ENCODE measurements at regions not wholly inside any gene's neighbourhood (a gene's known extent, or its start where the extent isn't known, plus 50 kb on each side); places are given as distances from the start of the nearest gene placed in this dataset.
"Not testable (repeated sequence)": the region's sequence is repeated elsewhere in the genome, so short reads cannot be mapped to it uniquely, and the experiment has no call there.

GRCh38 chr5:52255308-52255707, 532.4 kb upstream of the ITGA1 start:
- H3K27ac Mint-ChIP-seq: no peak overlapping the region
- no peak overlapping the region for H3K4me3 Mint-ChIP-seq
- no peaks in the 10 kb centered on the region for H3K27me3 Mint-ChIP-seq
- H3K9me3 Mint-ChIP-seq: no peaks in the 10 kb centered on the region
- H3K4me1 Mint-ChIP-seq (ENCODE audit: low read depth): no peaks in the 10 kb centered on the region
- no peak for DNase-seq
- no peaks in the 10 kb centered on the region for H3K36me3 Mint-ChIP-seq (ENCODE audit: low read depth)

- Mint-ChIP-seq H3K27me3 (no peaks in the 10 kb centered on the region), H3K9me3 (peaks cover 3% of the 10 kb centered on the region), H3K4me1 (ENCODE audit: low read depth) (no peaks in the 10 kb centered on the region), H3K36me3 (ENCODE audit: low read depth) (no peaks in the 10 kb centered on the region), H3K4me3 (no peak overlapping the region), H3K27ac (no peak overlapping the region)
- DNase-seq: no peak
Measured at GRCh38 chr5:52262844-52263243, 524.9 kb upstream of the ITGA1 start.

- no peaks in the 10 kb centered on the region for H3K36me3 Mint-ChIP-seq (ENCODE audit: low read depth)
- no peaks in the 10 kb centered on the region for H3K9me3 Mint-ChIP-seq
- H3K27ac Mint-ChIP-seq: no peak overlapping the region
- H3K4me3 Mint-ChIP-seq: no peak overlapping the region
- no peak for DNase-seq
- H3K27me3 Mint-ChIP-seq: no peaks in the 10 kb centered on the region
- H3K4me1 Mint-ChIP-seq (ENCODE audit: low read depth): no peaks in the 10 kb centered on the region
Measured at GRCh38 chr5:52269401-52269800, 518.3 kb upstream of the ITGA1 start.

DNA sequence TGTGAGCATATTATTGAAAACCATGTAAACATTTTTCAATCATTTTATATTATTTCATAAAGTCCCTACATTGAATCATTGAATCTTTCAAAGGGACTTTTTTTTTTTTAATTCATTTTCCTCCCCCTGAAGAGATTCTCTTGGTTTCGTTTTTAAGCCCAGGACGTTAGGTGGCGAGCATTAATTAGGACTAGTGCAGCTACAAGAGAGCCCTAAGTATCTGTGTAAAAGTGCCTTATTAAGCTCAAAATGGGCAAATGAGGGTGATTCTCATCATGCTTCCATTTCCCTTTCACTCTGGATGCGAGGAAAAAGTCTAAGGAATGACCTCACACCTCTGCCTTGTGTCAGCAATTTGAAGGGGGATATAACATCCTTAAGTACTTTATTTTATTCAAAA, 517.9 kb upstream of the ITGA1 start:
- DNase-seq: no peak
- no peaks in the 10 kb centered on the region for H3K27me3 Mint-ChIP-seq
- no peak overlapping the region for H3K4me3 Mint-ChIP-seq
- no peaks in the 10 kb centered on the region for H3K4me1 Mint-ChIP-seq (ENCODE audit: low read depth)
- no peaks in the 10 kb centered on the region for H3K9me3 Mint-ChIP-seq
- no peak overlapping the region for H3K27ac Mint-ChIP-seq
- H3K36me3 Mint-ChIP-seq (ENCODE audit: low read depth): no peaks in the 10 kb centered on the region

- Mint-ChIP-seq H3K9me3 (no peaks in the 10 kb centered on the region), H3K36me3 (ENCODE audit: low read depth) (no peaks in the 10 kb centered on the region), H3K27me3 (no peaks in the 10 kb centered on the region), H3K4me3 (no peak overlapping the region), H3K4me1 (ENCODE audit: low read depth) (no peaks in the 10 kb centered on the region), H3K27ac (no peak overlapping the region)
- DNase-seq: no peak
Measured at GRCh38 chr5:52275639-52276038, 512.1 kb upstream of the ITGA1 start.

- Mint-ChIP-seq H3K36me3 (ENCODE audit: low read depth) (no peaks in the 10 kb centered on the region), H3K4me3 (no peak overlapping the region), H3K4me1 (ENCODE audit: low read depth) (no peaks in the 10 kb centered on the region), H3K27me3 (no peaks in the 10 kb centered on the region), H3K27ac (no peak overlapping the region), H3K9me3 (peaks cover 4% of the 10 kb centered on the region)
- DNase-seq: no peak
Measured at GRCh38 chr5:52277101-52277500, 510.6 kb upstream of the ITGA1 start.

GRCh38 chr5:52282647-52283046, 505.1 kb upstream of the ITGA1 start:
- peaks cover 4% of the 10 kb centered on the region for H3K9me3 Mint-ChIP-seq
- H3K4me3 Mint-ChIP-seq: no peak overlapping the region
- DNase-seq: no peak
- H3K27me3 Mint-ChIP-seq: no peaks in the 10 kb centered on the region
- H3K36me3 Mint-ChIP-seq (ENCODE audit: low read depth): no peaks in the 10 kb centered on the region
- H3K4me1 Mint-ChIP-seq (ENCODE audit: low read depth): no peaks in the 10 kb centered on the region
- H3K27ac Mint-ChIP-seq: no peak overlapping the region

DNA sequence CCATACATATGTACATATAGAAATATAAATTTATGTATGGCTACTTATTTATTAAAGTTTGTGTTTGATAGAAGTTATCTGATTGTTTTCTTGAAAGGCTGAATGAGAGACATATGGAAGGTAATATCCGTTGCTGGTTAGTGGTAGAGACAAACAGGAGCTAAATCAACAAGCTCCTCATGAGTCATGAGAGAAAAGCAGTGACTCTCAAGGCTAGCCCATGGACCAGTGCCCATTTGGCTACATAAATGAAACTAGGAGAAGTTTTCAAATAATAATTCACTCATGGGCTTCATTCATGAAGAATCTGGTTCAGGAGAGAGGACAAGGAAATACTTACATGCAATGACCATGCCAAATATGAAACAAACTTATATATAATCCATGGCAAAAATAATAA, 504.5 kb upstream of the ITGA1 start:
- H3K27ac Mint-ChIP-seq: no peak overlapping the region
- no peaks in the 10 kb centered on the region for H3K4me1 Mint-ChIP-seq (ENCODE audit: low read depth)
- peaks cover 4% of the 10 kb centered on the region for H3K9me3 Mint-ChIP-seq
- no peak for DNase-seq
- H3K36me3 Mint-ChIP-seq (ENCODE audit: low read depth): no peaks in the 10 kb centered on the region
- H3K4me3 Mint-ChIP-seq: no peak overlapping the region
- no peaks in the 10 kb centered on the region for H3K27me3 Mint-ChIP-seq

DNA sequence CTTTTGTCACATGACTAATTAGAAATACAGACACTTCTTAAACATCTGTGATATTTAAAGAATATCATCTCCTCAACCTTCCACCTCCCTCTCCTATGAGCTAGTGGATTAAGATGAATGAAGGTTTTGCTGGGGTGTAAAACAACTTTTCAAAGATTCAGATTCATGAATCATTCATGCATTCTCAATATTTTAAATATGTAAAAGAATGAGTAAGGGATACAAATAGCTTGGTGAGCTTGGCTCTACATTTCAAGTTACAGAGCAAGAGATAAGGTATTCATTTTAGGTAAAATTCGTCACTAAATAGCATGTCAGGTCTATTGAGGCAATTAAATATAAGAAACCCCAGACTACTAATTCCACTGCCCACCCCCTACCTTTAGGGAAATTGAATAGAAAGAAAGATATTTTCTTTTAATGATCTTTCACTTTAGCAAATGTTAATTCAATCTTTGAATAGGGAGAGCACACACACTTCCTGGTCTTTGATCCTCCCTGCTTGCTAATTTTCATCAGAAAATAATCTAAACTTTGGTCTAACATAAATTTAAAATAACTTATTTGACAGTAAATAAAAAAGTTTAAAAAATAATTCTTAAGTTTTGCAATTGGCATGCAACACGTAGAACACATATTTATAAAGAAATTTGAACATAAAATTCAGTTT, 486.9 kb upstream of the ITGA1 start:
- Mint-ChIP-seq H3K9me3 (peaks cover 22% of the 10 kb centered on the region), H3K27ac (no peak overlapping the region), H3K4me3 (no peak overlapping the region), H3K36me3 (ENCODE audit: low read depth) (no peaks in the 10 kb centered on the region), H3K27me3 (no peaks in the 10 kb centered on the region), H3K4me1 (ENCODE audit: low read depth) (no peaks in the 10 kb centered on the region)
- no peak for DNase-seq

GRCh38 chr5:52304816-52305215, 482.9 kb upstream of the ITGA1 start:
- peaks cover 33% of the 10 kb centered on the region for H3K9me3 Mint-ChIP-seq
- not testable (repeated sequence) for H3K27me3 Mint-ChIP-seq; H3K4me3 Mint-ChIP-seq; DNase-seq; H3K27ac Mint-ChIP-seq; H3K4me1 Mint-ChIP-seq (ENCODE audit: low read depth); H3K36me3 Mint-ChIP-seq (ENCODE audit: low read depth)

DNA sequence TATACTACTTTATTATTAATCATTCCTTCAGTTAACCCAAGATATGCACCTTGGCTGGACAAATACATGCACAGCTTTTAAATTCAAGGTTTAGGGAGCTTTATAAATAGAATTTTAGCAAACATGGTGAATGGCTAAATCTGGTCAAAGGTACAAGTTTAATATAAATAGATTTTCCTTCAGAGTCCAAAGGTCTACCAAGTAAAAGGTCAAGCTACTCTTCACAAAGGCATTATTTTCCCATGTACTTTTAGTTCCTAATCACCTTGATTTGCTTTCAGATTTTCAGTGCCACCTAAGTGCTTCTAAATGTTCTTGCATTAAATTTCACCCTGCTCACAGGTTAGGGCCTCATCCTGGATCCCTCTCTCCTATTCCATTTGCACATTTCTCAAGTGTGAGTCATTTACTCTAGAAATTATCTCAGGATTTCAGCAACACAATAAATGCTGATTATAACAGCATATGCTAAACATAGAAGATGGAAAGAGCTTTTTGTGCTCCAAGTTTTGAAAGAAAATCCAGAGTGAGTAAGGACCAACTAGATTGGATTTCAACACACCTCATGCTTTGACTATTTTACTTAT, 459.4 kb upstream of the ITGA1 start:
- H3K4me3 Mint-ChIP-seq: no peak overlapping the region
- H3K27me3 Mint-ChIP-seq: no peaks in the 10 kb centered on the region
- peaks cover 3% of the 10 kb centered on the region for H3K9me3 Mint-ChIP-seq
- DNase-seq: no peak
- H3K4me1 Mint-ChIP-seq (ENCODE audit: low read depth): no peaks in the 10 kb centered on the region
- no peaks in the 10 kb centered on the region for H3K36me3 Mint-ChIP-seq (ENCODE audit: low read depth)
- H3K27ac Mint-ChIP-seq: no peak overlapping the region

- no peaks in the 10 kb centered on the region for H3K36me3 Mint-ChIP-seq (ENCODE audit: low read depth)
- no peak overlapping the region for H3K27ac Mint-ChIP-seq
- no peaks in the 10 kb centered on the region for H3K27me3 Mint-ChIP-seq
- DNase-seq: no peak
- no peaks in the 10 kb centered on the region for H3K4me1 Mint-ChIP-seq (ENCODE audit: low read depth)
- peaks cover 3% of the 10 kb centered on the region for H3K9me3 Mint-ChIP-seq
- no peak overlapping the region for H3K4me3 Mint-ChIP-seq
Measured at GRCh38 chr5:52331725-52332124, 456.0 kb upstream of the ITGA1 start.

DNA sequence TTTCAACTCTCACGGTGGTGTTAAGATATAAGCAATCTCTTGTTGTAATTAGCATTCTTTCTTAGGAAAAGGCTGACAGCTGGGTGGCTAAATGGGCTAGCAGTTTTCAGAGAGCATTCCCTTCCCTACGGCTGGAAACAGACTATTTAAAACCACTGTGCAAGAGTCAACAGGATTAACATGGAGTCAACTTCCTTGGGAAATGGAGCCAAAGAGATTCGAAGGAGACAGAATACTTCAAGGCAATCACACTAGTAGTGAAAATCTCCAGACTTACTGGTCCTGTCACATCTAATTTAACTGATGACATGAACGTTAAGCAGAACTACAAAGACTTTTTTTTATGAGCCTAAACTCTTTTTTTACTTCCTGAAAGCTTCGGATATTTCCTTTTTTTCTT, 453.3 kb upstream of the ITGA1 start:
- Mint-ChIP-seq H3K27me3 (no peaks in the 10 kb centered on the region), H3K9me3 (peaks cover 6% of the 10 kb centered on the region), H3K4me3 (no peak overlapping the region), H3K27ac (no peak overlapping the region), H3K36me3 (ENCODE audit: low read depth) (no peaks in the 10 kb centered on the region), H3K4me1 (ENCODE audit: low read depth) (no peaks in the 10 kb centered on the region)
- DNase-seq: no peak

GRCh38 chr5:52339285-52339684, 448.4 kb upstream of the ITGA1 start:
- no peak for DNase-seq
- Mint-ChIP-seq H3K36me3 (ENCODE audit: low read depth) (no peaks in the 10 kb centered on the region), H3K27me3 (no peaks in the 10 kb centered on the region), H3K9me3 (peaks cover 3% of the 10 kb centered on the region), H3K4me1 (ENCODE audit: low read depth) (no peaks in the 10 kb centered on the region), H3K27ac (no peak overlapping the region), H3K4me3 (no peak overlapping the region)

GRCh38 chr5:52342361-52342760, 445.4 kb upstream of the ITGA1 start:
- H3K27ac Mint-ChIP-seq: no peak overlapping the region

More at GRCh38 chr5:52342361-52342760, 445.4 kb upstream of the ITGA1 start:
- no peaks in the 10 kb centered on the region for H3K27me3 Mint-ChIP-seq
- H3K36me3 Mint-ChIP-seq (ENCODE audit: low read depth): no peaks in the 10 kb centered on the region
- H3K4me3 Mint-ChIP-seq: no peak overlapping the region
- no peaks in the 10 kb centered on the region for H3K4me1 Mint-ChIP-seq (ENCODE audit: low read depth)
- no peaks in the 10 kb centered on the region for H3K9me3 Mint-ChIP-seq
- no peak for DNase-seq
